CD4-positive, alpha-beta T cell treated with Interferon gamma for 1 hour (primary cell): ENCODE measurements at regions not wholly inside any gene's neighbourhood (a gene's known extent, or its start where the extent isn't known, plus 50 kb on each side); places are given as distances from the start of the nearest gene placed in this dataset.

Experiments
- DNase-seq: peaks from one replicate; pipeline ENCODE4 v3.0.0-alpha.2; 2020

GRCh38 chr10:31081937-31082840, 50.5 kb upstream of the ZNF438 start:
- no peak for DNase-seq

GRCh38 chr10:31083765-31084184, 52.1 kb upstream of the ZNF438 start:
- DNase-seq: peak; percentile 35

- no peak for DNase-seq
These were observed 55.3 kb upstream of the ZNF438 start for GRCh38 chr10:31087011-31087410.

- DNase-seq: no peak
These were observed 56.2 kb upstream of the ZNF438 start for GRCh38 chr10:31087851-31088250.

GRCh38 chr10:31090894-31091607, 59.4 kb upstream of the ZNF438 start:
- no peak for DNase-seq

- no peak for DNase-seq
These were observed 64.3 kb upstream of the ZNF438 start for GRCh38 chr10:31095677-31096560.

GRCh38 chr10:31098046-31098445, 66.4 kb upstream of the ZNF438 start:
- no peak for DNase-seq

GRCh38 chr10:31099094-31099493, 67.4 kb upstream of the ZNF438 start:
- no peak for DNase-seq

GRCh38 chr10:31099664-31100063, 68.0 kb upstream of the ZNF438 start:
- DNase-seq: no peak

- no peak for DNase-seq
These were observed 68.5 kb upstream of the ZNF438 start for GRCh38 chr10:31100115-31100601.

GRCh38 chr10:31100662-31101061, 69.0 kb upstream of the ZNF438 start:
- no peak for DNase-seq

GRCh38 chr10:31101123-31101522, 69.5 kb upstream of the ZNF438 start:
- no peak for DNase-seq

- no peak for DNase-seq
These were observed 70.8 kb upstream of the ZNF438 start for GRCh38 chr10:31102421-31102820.

- DNase-seq: no peak
These were observed 71.4 kb upstream of the ZNF438 start for GRCh38 chr10:31103112-31103511.

GRCh38 chr10:31112961-31113360, 81.3 kb upstream of the ZNF438 start:
- DNase-seq: no peak

- DNase-seq: no peak
These were observed 84.6 kb upstream of the ZNF438 start for GRCh38 chr10:31116226-31116625.

GRCh38 chr10:31118556-31118955, 86.9 kb upstream of the ZNF438 start:
- DNase-seq: no peak

GRCh38 chr10:31120392-31120791, 88.7 kb upstream of the ZNF438 start:
- no peak for DNase-seq

- no peak for DNase-seq
These were observed 89.5 kb upstream of the ZNF438 start for GRCh38 chr10:31120961-31121685.

- no peak for DNase-seq
These were observed 90.3 kb upstream of the ZNF438 start for GRCh38 chr10:31121757-31122577.

GRCh38 chr10:31123946-31124345, 92.3 kb upstream of the ZNF438 start:
- no peak for DNase-seq
